ENCODE measurements at regions not wholly inside any gene's neighbourhood (a gene's known extent, or its start where the extent isn't known, plus 50 kb on each side); places are given as distances from the start of the nearest gene placed in this dataset.
A peak's percentile ranks its signal among the peaks of the same experiment; 100 is the strongest.

DNA sequence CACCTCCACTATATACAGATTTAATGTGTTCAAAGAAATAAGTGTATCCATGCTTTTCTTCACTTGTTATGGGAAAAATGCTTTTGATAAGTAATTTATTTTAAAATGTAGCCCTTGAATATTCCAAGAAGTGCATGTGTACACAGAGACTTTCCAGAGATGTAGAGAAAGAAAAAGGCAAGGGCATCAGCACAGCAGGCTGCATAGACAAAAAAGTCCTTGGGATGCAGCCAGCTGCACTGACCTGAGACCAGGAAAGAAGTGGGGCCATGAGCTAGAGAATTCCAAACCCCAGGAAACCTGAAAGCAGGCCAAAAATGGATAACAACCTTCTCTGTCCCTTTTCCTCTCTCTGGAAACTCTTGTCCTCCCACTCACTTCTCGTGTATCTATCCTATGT lies 51.6 kb upstream of the PRDM8 start:
- H3K4me3 ChIP-seq (ENCODE audit: low read depth, low read length) = no peak overlapping the region
- no peak for DNase-seq (ENCODE audit: low read depth)
- TF ChIP-seq POLR2A (IDR thresholded peaks at IDR 0.05; ENCODE audit: extremely low read depth, insufficient read length) = no peak
- no peak for TF ChIP-seq MAX (IDR thresholded peaks at IDR 0.05; ENCODE audit: low read depth, low read length)
- TF ChIP-seq MYC (IDR thresholded peaks at IDR 0.05; ENCODE audit: low read depth, low read length) = no peak
- TF ChIP-seq CTCF (IDR thresholded peaks at IDR 0.05; ENCODE audit: low read depth, low read length) = no peak

DNA sequence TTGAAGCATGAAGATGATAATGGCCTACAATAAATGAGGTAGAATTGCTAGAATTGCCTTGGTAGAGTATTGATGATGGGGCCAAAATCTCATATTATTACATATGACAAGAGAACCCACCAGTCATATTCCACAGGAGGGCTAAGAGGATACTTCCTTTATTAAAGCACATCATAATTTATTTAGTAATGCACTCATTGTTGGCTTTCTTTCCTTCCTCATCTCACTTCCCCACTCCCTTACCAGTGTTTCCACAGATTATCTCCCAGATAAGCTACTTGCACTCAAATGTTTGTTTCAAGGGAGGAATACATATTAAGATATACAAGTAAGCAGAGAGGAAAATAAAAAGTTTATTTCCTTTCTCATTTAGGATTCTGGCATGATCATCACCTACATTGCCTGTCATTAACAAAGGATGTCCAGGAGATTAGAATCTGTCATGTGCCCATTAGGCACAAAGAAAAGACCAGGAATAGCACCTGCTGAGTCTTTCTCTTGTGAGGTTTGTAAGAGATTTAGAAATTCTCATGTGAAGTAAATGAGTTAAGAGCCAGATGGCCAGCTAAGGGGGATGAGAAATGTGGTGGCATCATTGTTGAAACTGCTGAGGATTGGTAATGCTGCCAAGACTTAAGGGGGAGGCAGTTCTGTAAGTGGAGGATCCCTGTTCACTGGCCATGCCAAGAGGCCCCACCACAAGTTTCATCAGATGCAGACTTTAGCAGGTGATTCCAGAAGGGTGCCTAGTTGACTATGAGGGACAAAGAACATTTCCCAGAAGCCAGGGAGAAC lies 52.4 kb upstream of the PRDM8 start:
- H3K4me3 ChIP-seq (ENCODE audit: low read depth, low read length) = no peak overlapping the region
- no peak for DNase-seq (ENCODE audit: low read depth)
- TF ChIP-seq POLR2A (IDR thresholded peaks at IDR 0.05; ENCODE audit: extremely low read depth, insufficient read length) (no peak), MAX (IDR thresholded peaks at IDR 0.05; ENCODE audit: low read depth, low read length) (no peak), MYC (IDR thresholded peaks at IDR 0.05; ENCODE audit: low read depth, low read length) (no peak), CTCF (IDR thresholded peaks at IDR 0.05; ENCODE audit: low read depth, low read length) (no peak)

- TF ChIP-seq MAX (IDR thresholded peaks at IDR 0.05; ENCODE audit: low read depth, low read length) = no peak
- TF ChIP-seq CTCF (IDR thresholded peaks at IDR 0.05; ENCODE audit: low read depth, low read length) = no peak
- no peak for TF ChIP-seq POLR2A (IDR thresholded peaks at IDR 0.05; ENCODE audit: extremely low read depth, insufficient read length)
- TF ChIP-seq MYC (IDR thresholded peaks at IDR 0.05; ENCODE audit: low read depth, low read length) = no peak
- H3K4me3 ChIP-seq (ENCODE audit: low read depth, low read length) = no peak overlapping the region
- no peak for DNase-seq (ENCODE audit: low read depth)
Observed at GRCh38 chr4:80143307-80143679, 54.0 kb upstream of the PRDM8 start.

DNA sequence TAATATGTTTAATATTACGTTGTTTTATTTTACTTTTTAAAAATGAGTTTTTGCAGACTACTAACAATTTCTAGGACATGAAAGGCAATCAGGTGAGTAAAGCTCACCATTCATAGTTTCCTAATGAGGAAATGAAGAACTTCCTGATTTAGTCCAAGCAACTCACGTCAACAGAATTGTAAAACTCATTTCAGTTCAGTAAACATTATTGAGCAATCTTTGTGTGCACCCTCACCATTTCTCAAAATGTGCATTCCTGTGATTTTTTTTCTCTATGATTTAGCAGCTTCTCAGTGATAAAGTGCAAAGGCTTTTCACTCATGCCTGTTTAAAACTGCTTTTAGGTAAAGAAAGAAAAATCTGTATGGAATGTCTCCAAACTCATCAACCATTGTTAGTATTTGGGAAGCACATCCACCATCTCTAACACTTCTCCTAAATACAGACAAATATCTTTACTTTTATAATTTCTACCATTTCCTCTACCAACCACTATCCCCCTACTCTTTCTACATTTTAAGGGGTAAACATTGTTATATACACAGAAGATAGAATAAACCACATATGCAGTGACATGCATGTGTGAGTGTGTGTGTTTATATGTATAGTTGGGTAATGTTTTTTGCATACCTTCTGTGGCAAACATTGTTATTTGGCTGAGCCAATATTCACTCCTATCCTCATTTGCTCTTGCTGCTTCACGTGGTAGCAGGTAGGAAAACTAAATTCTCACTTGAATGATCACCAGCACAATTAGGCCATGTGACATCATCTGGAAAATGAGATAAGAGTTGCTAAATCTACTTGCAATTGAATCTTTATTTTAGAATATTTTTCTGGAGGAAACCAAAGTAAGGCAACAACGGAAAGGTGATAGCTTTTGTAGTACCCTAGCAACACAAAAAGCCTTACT lies 54.7 kb upstream of the PRDM8 start:
- TF ChIP-seq CTCF (IDR thresholded peaks at IDR 0.05; ENCODE audit: low read depth, low read length) (no peak), MYC (IDR thresholded peaks at IDR 0.05; ENCODE audit: low read depth, low read length) (no peak), POLR2A (IDR thresholded peaks at IDR 0.05; ENCODE audit: extremely low read depth, insufficient read length) (no peak), MAX (IDR thresholded peaks at IDR 0.05; ENCODE audit: low read depth, low read length) (no peak)
- peak; percentile 67 for DNase-seq (ENCODE audit: low read depth)
- no peak overlapping the region for H3K4me3 ChIP-seq (ENCODE audit: low read depth, low read length)

DNA sequence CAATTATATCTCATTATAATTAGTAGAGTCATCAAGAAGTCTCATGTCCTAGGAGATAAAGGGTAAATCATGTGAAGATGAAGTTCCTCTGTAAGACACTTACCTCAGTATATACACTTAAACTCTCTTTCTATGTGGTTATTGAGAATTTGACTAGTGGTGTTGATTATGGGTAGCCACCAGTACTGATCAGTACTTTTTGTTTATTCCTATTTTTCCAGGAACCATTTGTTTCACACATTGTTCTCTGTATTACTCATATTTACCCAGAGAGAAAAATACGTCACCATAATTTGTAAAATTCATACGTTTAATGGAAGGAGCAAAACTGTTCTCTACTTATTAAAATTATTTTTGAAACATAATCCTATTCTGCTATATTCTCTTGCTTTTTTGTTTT lies 55.8 kb upstream of the PRDM8 start:
- TF ChIP-seq CTCF (IDR thresholded peaks at IDR 0.05; ENCODE audit: low read depth, low read length) (no peak), MAX (IDR thresholded peaks at IDR 0.05; ENCODE audit: low read depth, low read length) (no peak), MYC (IDR thresholded peaks at IDR 0.05; ENCODE audit: low read depth, low read length) (no peak), POLR2A (IDR thresholded peaks at IDR 0.05; ENCODE audit: extremely low read depth, insufficient read length) (no peak)
- H3K4me3 ChIP-seq (ENCODE audit: low read depth, low read length) = no peak overlapping the region
- no peak for DNase-seq (ENCODE audit: low read depth)

All from NB4 (cell line).